ENCODE measurements at regions not wholly inside any gene's neighbourhood (a gene's known extent, or its start where the extent isn't known, plus 50 kb on each side); places are given as distances from the start of the nearest gene placed in this dataset.

- no peak for DNase-seq (ENCODE audit: low spot score)
- in situ Hi-C loops (cut with MboI; ENCODE audit: low sequenced_read_pairs, unreplicated experiment), result no loop called here
- TF ChIP-seq CTCF (IDR thresholded peaks at IDR 0.05; ENCODE audit: borderline replicate concordance, control extremely low read depth, extremely low read depth, insufficient read depth, missing control alignments), result no peak
Measured at GRCh38 chr13:105047676-105048295, 1487.7 kb downstream of the EFNB2 start.

- no peak for TF ChIP-seq CTCF (IDR thresholded peaks at IDR 0.05; ENCODE audit: borderline replicate concordance, control extremely low read depth, extremely low read depth, insufficient read depth, missing control alignments)
- in situ Hi-C loops (cut with MboI; ENCODE audit: low sequenced_read_pairs, unreplicated experiment), result no loop called here
- DNase-seq (ENCODE audit: low spot score), result no peak
Measured at GRCh38 chr13:105037110-105037509, 1498.4 kb downstream of the EFNB2 start.

- in situ Hi-C loops (cut with MboI; ENCODE audit: low sequenced_read_pairs, unreplicated experiment), result no loop called here
- DNase-seq (ENCODE audit: low spot score), result no peak
- TF ChIP-seq CTCF (IDR thresholded peaks at IDR 0.05; ENCODE audit: borderline replicate concordance, control extremely low read depth, extremely low read depth, insufficient read depth, missing control alignments), result no peak
Measured at GRCh38 chr13:105035092-105035491, 1500.4 kb downstream of the EFNB2 start.

- in situ Hi-C loops (cut with MboI; ENCODE audit: low sequenced_read_pairs, unreplicated experiment), result no loop called here
- no peak for DNase-seq (ENCODE audit: low spot score)
- TF ChIP-seq CTCF (IDR thresholded peaks at IDR 0.05; ENCODE audit: borderline replicate concordance, control extremely low read depth, extremely low read depth, insufficient read depth, missing control alignments), result no peak
Measured at GRCh38 chr13:105033999-105034398, 1501.5 kb downstream of the EFNB2 start.

GRCh38 chr13:105031306-105031705, 1504.2 kb downstream of the EFNB2 start:
- in situ Hi-C loops (cut with MboI; ENCODE audit: low sequenced_read_pairs, unreplicated experiment), result no loop called here
- no peak for TF ChIP-seq CTCF (IDR thresholded peaks at IDR 0.05; ENCODE audit: borderline replicate concordance, control extremely low read depth, extremely low read depth, insufficient read depth, missing control alignments)
- DNase-seq (ENCODE audit: low spot score), result no peak

GRCh38 chr13:105030851-105031250, 1504.6 kb downstream of the EFNB2 start:
- no peak for TF ChIP-seq CTCF (IDR thresholded peaks at IDR 0.05; ENCODE audit: borderline replicate concordance, control extremely low read depth, extremely low read depth, insufficient read depth, missing control alignments)
- no peak for DNase-seq (ENCODE audit: low spot score)
- in situ Hi-C loops (cut with MboI; ENCODE audit: low sequenced_read_pairs, unreplicated experiment), result no loop called here

All from GM13976 (cell line).